DOHH2 (cell line): ENCODE measurements at regions not wholly inside any gene's neighbourhood (a gene's known extent, or its start where the extent isn't known, plus 50 kb on each side); places are given as distances from the start of the nearest gene placed in this dataset.
A peak's percentile ranks its signal among the peaks of the same experiment; 100 is the strongest.
"Not testable (repeated sequence)": the region's sequence is repeated elsewhere in the genome, so short reads cannot be mapped to it uniquely, and the experiment has no call there.

Source experiments
- H3F3A ChIP-seq: fragments of 200-600 bp; sonication (generic), shearing (Covaris generic); 2 replicates; pipeline ENCODE4 v1.6.0; 2016; ENCODE audit warnings: antibody characterized with exemption, mild to moderate bottlenecking; ENCODE audit not compliant: control insufficient read depth, insufficient read depth
- H3K27ac ChIP-seq: fragments of 200-600 bp; sonication (generic); 2 replicates; pipeline ENCODE4 v1.5.1; 2014; ENCODE audit warnings: low read depth, mild to moderate bottlenecking, low read length, moderate library complexity
- H3K27me3 ChIP-seq: fragments of 200-600 bp; sonication (generic); 2 replicates; pipeline ENCODE4 v1.6.1; 2014; ENCODE audit warnings: mild to moderate bottlenecking, low read length, mixed read lengths; ENCODE audit not compliant: control insufficient read depth
- H3K36me3 ChIP-seq: fragments of 200-600 bp; sonication (generic); 2 replicates; pipeline ENCODE4 v1.6.1; 2014; ENCODE audit warnings: mild to moderate bottlenecking, low read length, moderate library complexity, mixed read lengths; ENCODE audit not compliant: control insufficient read depth
- H3K4me1 ChIP-seq: fragments of 200-600 bp; sonication (generic); 2 replicates; pipeline ENCODE4 v1.6.1; 2014; ENCODE audit warnings: mild to moderate bottlenecking, low read length, mixed read lengths; ENCODE audit not compliant: control insufficient read depth
- H3K4me2 ChIP-seq: fragments of 200-600 bp; sonication (generic); 2 replicates; pipeline ENCODE4 v1.6.0; 2014; ENCODE audit warnings: mild to moderate bottlenecking, low read length, moderate library complexity
- H3K4me3 ChIP-seq: fragments of 200-600 bp; sonication (generic); 2 replicates; pipeline ENCODE4 v1.5.1; 2014; ENCODE audit warnings: mild to moderate bottlenecking, low read length, mixed read lengths
- H3K79me2 ChIP-seq: fragments of 200-600 bp; sonication (generic); 2 replicates; pipeline ENCODE4 v1.6.1; 2014; ENCODE audit warnings: mild to moderate bottlenecking, low read length, mixed read lengths; ENCODE audit not compliant: control insufficient read depth
- H3K9me2 ChIP-seq: fragments of 200-600 bp; sonication (generic); replicated peaks from 2 replicates; pipeline ENCODE4 v1.6.1; 2014; ENCODE audit warnings: mild to moderate bottlenecking, low read length, mixed read lengths; ENCODE audit not compliant: control insufficient read depth
- H3K9me3 ChIP-seq: fragments of 200-600 bp; sonication (generic); 2 replicates; pipeline ENCODE4 v1.6.1; 2014; ENCODE audit warnings: antibody characterized with exemption, low read length, mixed read lengths; ENCODE audit not compliant: control insufficient read depth, insufficient read depth
- H4K20me1 ChIP-seq: fragments of 200-600 bp; sonication (generic); 2 replicates; pipeline ENCODE4 v1.6.0; 2014; ENCODE audit warnings: low read depth, mild to moderate bottlenecking, antibody characterized with exemption, low read length, moderate library complexity; ENCODE audit not compliant: control insufficient read depth, insufficient read depth
- EZH2phosphoT487 ChIP-seq: fragments of 200-600 bp; sonication (generic); IDR thresholded peaks from 2 replicates; pipeline ENCODE4 v1.6.1; 2017; ENCODE audit warnings: borderline replicate concordance, mild to moderate bottlenecking, antibody characterized with exemption, low read length, moderate library complexity, mixed read lengths
- TF ChIP-seq, protein P1 (sequence below): fragments of 200-600 bp; sonication (generic); IDR thresholded peaks from one replicate; pipeline ENCODE4 v1.5.1; 2014; ENCODE audit warnings: antibody characterized with exemption, mild to moderate bottlenecking, low read depth, low read length; ENCODE audit not compliant: poor library complexity, severe bottlenecking

DNA sequence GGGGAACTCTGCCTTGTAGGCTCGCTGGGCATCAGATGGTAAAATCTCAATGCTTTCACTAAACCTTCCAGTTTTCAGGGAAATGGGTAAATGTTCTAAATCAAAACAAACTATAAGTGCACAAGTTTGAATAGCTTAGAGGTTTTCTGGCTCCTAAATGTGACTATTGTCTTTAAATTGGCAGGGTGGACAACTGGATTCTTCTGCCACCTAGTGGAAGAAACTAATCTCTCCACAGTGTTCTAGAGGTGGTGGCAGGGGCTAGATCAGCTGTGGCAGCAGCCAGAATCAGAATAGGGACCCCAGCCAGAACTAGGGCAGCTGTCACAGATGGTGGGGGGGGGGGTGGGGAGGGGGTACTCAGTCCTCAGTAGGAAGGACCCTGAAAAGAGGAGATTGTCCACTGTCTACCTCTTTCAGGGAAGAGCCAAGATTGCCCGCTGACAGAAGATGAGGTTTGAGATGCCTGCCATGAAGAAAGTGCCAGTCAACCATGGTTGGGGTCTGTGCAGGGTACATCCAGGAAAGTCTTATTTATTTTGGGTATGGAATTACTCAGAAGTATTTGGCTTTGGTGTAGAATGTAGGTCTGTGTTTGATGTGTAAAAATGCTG is 201.4 kb downstream of the CCNG2 start:
- peaks cover 4% of the 10 kb centered on the region; the same call in 1 of the 2 replicates for H3K27me3 ChIP-seq
- H3K4me3 ChIP-seq: no peak overlapping the region
- H3K9me2 ChIP-seq: no peaks in the 10 kb centered on the region
- no peaks in the 10 kb centered on the region for H3K4me1 ChIP-seq
- no peak overlapping the region for H3K4me2 ChIP-seq
- no peaks in the 10 kb centered on the region for H3F3A ChIP-seq
- no peak overlapping the region for H3K27ac ChIP-seq
- H3K36me3 ChIP-seq: no peaks in the 10 kb centered on the region
- no peaks in the 10 kb centered on the region for H4K20me1 ChIP-seq
- H3K9me3 ChIP-seq: no peaks in the 10 kb centered on the region
- TF ChIP-seq, protein P1, sequence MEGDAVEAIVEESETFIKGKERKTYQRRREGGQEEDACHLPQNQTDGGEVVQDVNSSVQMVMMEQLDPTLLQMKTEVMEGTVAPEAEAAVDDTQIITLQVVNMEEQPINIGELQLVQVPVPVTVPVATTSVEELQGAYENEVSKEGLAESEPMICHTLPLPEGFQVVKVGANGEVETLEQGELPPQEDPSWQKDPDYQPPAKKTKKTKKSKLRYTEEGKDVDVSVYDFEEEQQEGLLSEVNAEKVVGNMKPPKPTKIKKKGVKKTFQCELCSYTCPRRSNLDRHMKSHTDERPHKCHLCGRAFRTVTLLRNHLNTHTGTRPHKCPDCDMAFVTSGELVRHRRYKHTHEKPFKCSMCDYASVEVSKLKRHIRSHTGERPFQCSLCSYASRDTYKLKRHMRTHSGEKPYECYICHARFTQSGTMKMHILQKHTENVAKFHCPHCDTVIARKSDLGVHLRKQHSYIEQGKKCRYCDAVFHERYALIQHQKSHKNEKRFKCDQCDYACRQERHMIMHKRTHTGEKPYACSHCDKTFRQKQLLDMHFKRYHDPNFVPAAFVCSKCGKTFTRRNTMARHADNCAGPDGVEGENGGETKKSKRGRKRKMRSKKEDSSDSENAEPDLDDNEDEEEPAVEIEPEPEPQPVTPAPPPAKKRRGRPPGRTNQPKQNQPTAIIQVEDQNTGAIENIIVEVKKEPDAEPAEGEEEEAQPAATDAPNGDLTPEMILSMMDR: peak; percentile 75
- no peak for TF ChIP-seq EZH2phosphoT487
- H3K79me2 ChIP-seq: no peaks in the 10 kb centered on the region

DNA sequence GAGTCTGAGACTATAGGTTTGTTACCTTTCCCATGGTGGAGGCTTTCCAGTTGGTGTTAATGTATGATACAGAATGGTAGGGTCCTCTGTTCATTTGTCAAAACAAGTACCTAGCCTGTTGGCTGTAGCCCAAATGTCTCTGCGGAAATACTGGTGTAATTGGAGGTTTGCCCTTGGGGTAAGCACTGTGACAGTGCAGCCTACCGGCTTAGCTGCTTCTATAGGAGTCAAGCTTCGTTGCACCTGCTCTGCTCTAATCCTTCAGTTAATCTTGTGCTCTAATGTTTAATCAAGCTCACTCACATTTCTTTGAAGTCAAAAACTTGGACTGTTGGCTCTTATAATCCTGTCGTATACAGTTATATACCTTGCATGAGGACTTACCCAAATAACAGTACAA is 203.4 kb downstream of the CCNG2 start:
- H3K36me3 ChIP-seq: no peaks in the 10 kb centered on the region
- H3K27ac ChIP-seq: no peak overlapping the region
- H3K27me3 ChIP-seq: peaks cover 4% of the 10 kb centered on the region; the same call in 1 of the 2 replicates
- H3K9me3 ChIP-seq: no peaks in the 10 kb centered on the region
- H3K4me2 ChIP-seq: no peak overlapping the region
- H3K9me2 ChIP-seq: no peaks in the 10 kb centered on the region
- H3K4me1 ChIP-seq: no peaks in the 10 kb centered on the region
- TF ChIP-seq EZH2phosphoT487: no peak
- no peaks in the 10 kb centered on the region for H3K79me2 ChIP-seq
- H4K20me1 ChIP-seq: no peaks in the 10 kb centered on the region
- no peak overlapping the region for H3K4me3 ChIP-seq
- no peaks in the 10 kb centered on the region for H3F3A ChIP-seq

DNA sequence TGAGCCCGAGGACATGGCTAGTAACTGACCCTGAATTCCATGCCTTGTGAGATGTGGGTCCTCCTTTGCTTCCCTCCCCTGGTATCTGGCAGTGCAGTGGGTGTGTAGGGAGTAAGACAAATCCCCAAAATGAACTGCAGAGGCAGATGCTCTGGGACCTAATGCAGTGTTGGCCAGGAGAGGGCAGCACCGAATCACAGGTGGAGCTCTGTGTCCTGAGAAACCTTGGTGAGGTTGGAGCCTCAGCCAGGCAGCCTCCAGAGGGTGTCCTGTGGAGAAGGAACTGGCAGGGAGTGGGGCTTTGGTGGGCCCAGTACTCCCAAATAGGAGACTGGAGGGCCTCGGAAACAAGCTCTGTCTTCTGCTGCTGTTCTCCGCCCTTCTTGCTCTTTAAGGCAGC is 209.9 kb downstream of the CCNG2 start:
- H3K9me3 ChIP-seq, H4K20me1 ChIP-seq, H3K9me2 ChIP-seq, H3K4me3 ChIP-seq, H3F3A ChIP-seq, H3K36me3 ChIP-seq, H3K79me2 ChIP-seq, H3K4me1 ChIP-seq, H3K4me2 ChIP-seq, H3K27ac ChIP-seq, H3K27me3 ChIP-seq: not testable (repeated sequence)
- TF ChIP-seq, protein P1: peak; percentile 42

DNA sequence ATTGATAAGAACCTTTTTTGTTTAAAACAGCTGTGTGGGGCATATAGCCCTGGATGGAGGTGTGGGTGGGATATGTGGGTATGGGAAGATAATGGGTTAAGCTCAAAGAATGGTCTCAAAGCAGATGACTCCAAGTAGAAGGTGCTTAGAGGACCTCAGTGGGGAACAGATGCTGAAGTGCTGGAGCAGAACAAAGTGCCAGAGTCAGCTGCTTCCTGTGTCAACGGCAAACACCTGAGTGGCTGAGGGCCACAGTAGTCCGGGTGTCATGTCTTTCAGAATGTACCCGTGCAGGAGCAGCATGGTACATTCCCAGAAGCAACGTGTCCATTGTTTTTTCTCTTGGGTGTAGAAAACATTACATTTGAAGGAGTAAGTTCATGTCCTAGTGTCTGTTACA is 210.6 kb downstream of the CCNG2 start:
- Histone ChIP-seq H3K27ac (no peak overlapping the region), H3K4me3 (no peak overlapping the region), H3K36me3 (no peaks in the 10 kb centered on the region), H4K20me1 (no peaks in the 10 kb centered on the region), H3K79me2 (no peaks in the 10 kb centered on the region), H3K9me3 (no peaks in the 10 kb centered on the region), H3K9me2 (no peaks in the 10 kb centered on the region; the same call in 1 of the 2 replicates), H3K4me1 (peaks cover 3% of the 10 kb centered on the region; the same call in 1 of the 2 replicates), H3K4me2 (no peak overlapping the region), H3K27me3 (no peaks in the 10 kb centered on the region; the same call in 1 of the 2 replicates), H3F3A (no peaks in the 10 kb centered on the region)
- TF ChIP-seq, protein P1: no peak
- no peak for TF ChIP-seq EZH2phosphoT487
